Nephron progenitor cell (in vitro differentiated cells): ENCODE measurements at regions not wholly inside any gene's neighbourhood (a gene's known extent, or its start where the extent isn't known, plus 50 kb on each side); places are given as distances from the start of the nearest gene placed in this dataset.

ENCODE experiments used
- DNase-seq: peaks from one replicate; pipeline ENCODE4 v3.0.0; 2021
- H3K27ac Mint-ChIP-seq: 2 replicates; pipeline ENCODE4 v1.8.0; 2021; ENCODE audit warnings: mild to moderate bottlenecking, moderate library complexity, mixed read lengths
- H3K27me3 Mint-ChIP-seq: 2 replicates; pipeline ENCODE4 v1.8.0; 2021; ENCODE audit warnings: mild to moderate bottlenecking, low read depth, mixed read lengths; ENCODE audit not compliant: poor library complexity
- H3K36me3 Mint-ChIP-seq: 2 replicates; pipeline ENCODE4 v1.8.0; 2021; ENCODE audit warnings: low read depth, mixed read lengths
- H3K4me1 Mint-ChIP-seq: 2 replicates; pipeline ENCODE4 v1.8.0; 2021; ENCODE audit warnings: mixed read lengths
- H3K4me3 Mint-ChIP-seq: 2 replicates; pipeline ENCODE4 v1.8.0; 2021; ENCODE audit warnings: mild to moderate bottlenecking, moderate library complexity, mixed read lengths
- H3K9me3 Mint-ChIP-seq: 2 replicates; pipeline ENCODE4 v1.8.0; 2021; ENCODE audit warnings: mild to moderate bottlenecking, moderate library complexity, mixed read lengths
- CTCF ChIP-seq: fragments of 200-600 bp; sonication (generic); IDR thresholded peaks from 2 replicates; pipeline ENCODE4 v1.5.0; 2021; ENCODE audit warnings: antibody characterized with exemption

- Mint-ChIP-seq H3K36me3 (peaks cover 9% of the 10 kb centered on the region), H3K4me3 (no peak overlapping the region), H3K27me3 (no peaks in the 10 kb centered on the region), H3K9me3 (peaks cover 19% of the 10 kb centered on the region), H3K4me1 (peaks cover 6% of the 10 kb centered on the region), H3K27ac (no peak overlapping the region)
- no peak for DNase-seq
- TF ChIP-seq CTCF = no peak
These were observed 92.5 kb upstream of the HDGFL1 start for GRCh38 chr6:22476811-22477390.

- TF ChIP-seq CTCF = no peak
- H3K36me3 Mint-ChIP-seq = no peaks in the 10 kb centered on the region
- no peak for DNase-seq
- peaks cover 6% of the 10 kb centered on the region for H3K4me1 Mint-ChIP-seq
- H3K9me3 Mint-ChIP-seq = no peaks in the 10 kb centered on the region
- H3K4me3 Mint-ChIP-seq = no peak overlapping the region
- H3K27me3 Mint-ChIP-seq = no peaks in the 10 kb centered on the region
- H3K27ac Mint-ChIP-seq = no peak overlapping the region
These were observed 72.1 kb upstream of the HDGFL1 start for GRCh38 chr6:22497276-22497675.

GRCh38 chr6:22499815-22500214, 69.6 kb upstream of the HDGFL1 start:
- TF ChIP-seq CTCF = no peak
- no peak overlapping the region for H3K4me3 Mint-ChIP-seq
- no peak overlapping the region for H3K27ac Mint-ChIP-seq
- H3K27me3 Mint-ChIP-seq = no peaks in the 10 kb centered on the region
- no peaks in the 10 kb centered on the region for H3K9me3 Mint-ChIP-seq
- H3K36me3 Mint-ChIP-seq = no peaks in the 10 kb centered on the region
- peaks cover 6% of the 10 kb centered on the region for H3K4me1 Mint-ChIP-seq
- DNase-seq = no peak

GRCh38 chr6:22506496-22506895, 62.9 kb upstream of the HDGFL1 start:
- TF ChIP-seq CTCF = no peak
- Mint-ChIP-seq H3K4me1 (peaks cover 10% of the 10 kb centered on the region), H3K36me3 (no peaks in the 10 kb centered on the region), H3K27ac (no peak overlapping the region), H3K4me3 (no peak overlapping the region), H3K9me3 (no peaks in the 10 kb centered on the region), H3K27me3 (no peaks in the 10 kb centered on the region)
- DNase-seq = no peak

- no peak for TF ChIP-seq CTCF
- H3K36me3 Mint-ChIP-seq = no peaks in the 10 kb centered on the region
These were observed 56.5 kb upstream of the HDGFL1 start for GRCh38 chr6:22512686-22513427.

GRCh38 chr6:22513667-22514066, 55.7 kb upstream of the HDGFL1 start:
- H3K36me3 Mint-ChIP-seq = no peaks in the 10 kb centered on the region
- DNase-seq = no peak
- peaks cover 33% of the 10 kb centered on the region for H3K4me1 Mint-ChIP-seq
- H3K9me3 Mint-ChIP-seq = no peaks in the 10 kb centered on the region
- H3K27ac Mint-ChIP-seq = peak overlapping the region; percentile 55
- H3K4me3 Mint-ChIP-seq = no peak overlapping the region
- TF ChIP-seq CTCF = no peak
- H3K27me3 Mint-ChIP-seq = no peaks in the 10 kb centered on the region

More at GRCh38 chr6:22512686-22513427, 56.5 kb upstream of the HDGFL1 start:
- H3K9me3 Mint-ChIP-seq = no peaks in the 10 kb centered on the region
- H3K27ac Mint-ChIP-seq = peak overlapping the region; percentile 33
- no peak for DNase-seq
- H3K4me3 Mint-ChIP-seq = no peak overlapping the region
- H3K4me1 Mint-ChIP-seq = peaks cover 38% of the 10 kb centered on the region
- no peaks in the 10 kb centered on the region for H3K27me3 Mint-ChIP-seq
